Panc1 (cell line): ENCODE measurements at regions not wholly inside any gene's neighbourhood (a gene's known extent, or its start where the extent isn't known, plus 50 kb on each side); places are given as distances from the start of the nearest gene placed in this dataset.

Source experiments
- ATAC-seq: fragments of 200-7000 bp; cut with Tn5 transposase; 2 replicates; pipeline ENCODE4 v1.9.1; 2020; ENCODE audit warnings: mild to moderate bottlenecking, moderate library complexity
- BruUV-seq: library from RNA; stranded (reverse); fragments of 400-500 nt; replicated peaks from 2 replicates; lab custom pipeline; 2021; lab: Mats Ljungman, UMichigan
- CTCF ChIA-PET: fragments of 300-600 bp; sonication (Branson Sonifier 250); formaldehyde crosslinking; loops from one replicate; lab custom pipeline; 2022; ENCODE audit warnings: antibody characterized with exemption; lab: Charles Lee
- POLR2A ChIA-PET: fragments of 300-600 bp; sonication (Branson Sonifier 250); formaldehyde crosslinking; loops from one replicate; lab custom pipeline; 2022; ENCODE audit warnings: antibody characterized with exemption; lab: Charles Lee
- DNase-seq: peaks from one replicate; pipeline ENCODE4 v3.0.0-alpha.2; 2010; ENCODE audit warnings: low read depth, low spot score
- H3K27ac ChIP-seq: 2 replicates; pipeline ENCODE4 v1.5.1; 2011; ENCODE audit warnings: mild to moderate bottlenecking, low read length, inconsistent platforms
- H3K27me3 ChIP-seq: fragments of 200-500 bp; sonication (Bioruptor generic); 2 replicates; pipeline ENCODE4 v1.6.0; 2014; ENCODE audit warnings: low read length, inconsistent platforms; ENCODE audit not compliant: control insufficient read depth, insufficient read depth
- H3K36me3 ChIP-seq: fragments of 200-500 bp; sonication (Bioruptor generic); 2 replicates; pipeline ENCODE4 v1.5.1; 2014; ENCODE audit warnings: inconsistent platforms, mild to moderate bottlenecking, low read length, moderate library complexity; ENCODE audit not compliant: control insufficient read depth, insufficient read depth
- H3K4me1 ChIP-seq: 2 replicates; pipeline ENCODE4 v1.5.1; 2011; ENCODE audit warnings: inconsistent platforms, mild to moderate bottlenecking, low read length, moderate library complexity; ENCODE audit not compliant: control insufficient read depth, insufficient read depth
- H3K4me3 ChIP-seq, 2 experiments: 2 replicates each; pipeline ENCODE4 v1.5.1; 2011 to 2012; ENCODE audit warnings: low read depth in 2 of 2, low read length in 2 of 2, mild to moderate bottlenecking in 2 of 2, inconsistent platforms in 1 of 2, moderate library complexity in 1 of 2
- H3K9me3 ChIP-seq: fragments of 200-500 bp; sonication (Bioruptor generic); 2 replicates; pipeline ENCODE4 v1.5.1; 2014; ENCODE audit warnings: low read depth, mild to moderate bottlenecking, inconsistent platforms, low read length, moderate library complexity; ENCODE audit not compliant: control insufficient read depth, insufficient read depth
- CTCF ChIP-seq: fragments of 450-650 bp; IDR thresholded peaks from 2 replicates; pipeline ENCODE4 v1.5.1; 2017; ENCODE audit warnings: mild to moderate bottlenecking
- POLR2AphosphoS5 ChIP-seq: IDR thresholded peaks from 2 replicates; pipeline ENCODE4 v1.6.1; 2012; ENCODE audit warnings: mild to moderate bottlenecking, low read depth, low read length, moderate library complexity
- SIN3A ChIP-seq: IDR thresholded peaks from 2 replicates; pipeline ENCODE4 v1.6.1; 2012; ENCODE audit warnings: low read depth, mild to moderate bottlenecking, low read length, moderate library complexity, borderline replicate concordance; ENCODE audit not compliant: insufficient read depth
- TCF7L2 ChIP-seq: IDR thresholded peaks from 2 replicates; pipeline ENCODE4 v1.6.1; 2011; ENCODE audit warnings: mild to moderate bottlenecking, low read depth, low read length, inconsistent platforms
- in situ Hi-C: cut with HindIII; loops from 2 replicates; pipeline ENCODE4 v1.10.0; 2016; ENCODE audit warnings: low sequenced_read_pairs, low pct_unique_long_range_greater_than_20kb
- intact Hi-C: fragments of 100-400 bp; cut with micrococcal nuclease; formaldehyde crosslinking; loops from one replicate; pipeline ENCODE4 v1.10.0; 2022; ENCODE audit not compliant: unreplicated experiment
- TF ChIP-seq, protein P1 (sequence below), 2 experiments: IDR thresholded peaks; 2 replicates each; pipeline ENCODE4 v1.6.1; 2011 to 2012; ENCODE audit warnings: low read depth in 2 of 2, control low read depth in 1 of 2, low read length in 1 of 2, mild to moderate bottlenecking in 1 of 2, moderate library complexity in 1 of 2; ENCODE audit not compliant: insufficient read depth in 1 of 2

DNA sequence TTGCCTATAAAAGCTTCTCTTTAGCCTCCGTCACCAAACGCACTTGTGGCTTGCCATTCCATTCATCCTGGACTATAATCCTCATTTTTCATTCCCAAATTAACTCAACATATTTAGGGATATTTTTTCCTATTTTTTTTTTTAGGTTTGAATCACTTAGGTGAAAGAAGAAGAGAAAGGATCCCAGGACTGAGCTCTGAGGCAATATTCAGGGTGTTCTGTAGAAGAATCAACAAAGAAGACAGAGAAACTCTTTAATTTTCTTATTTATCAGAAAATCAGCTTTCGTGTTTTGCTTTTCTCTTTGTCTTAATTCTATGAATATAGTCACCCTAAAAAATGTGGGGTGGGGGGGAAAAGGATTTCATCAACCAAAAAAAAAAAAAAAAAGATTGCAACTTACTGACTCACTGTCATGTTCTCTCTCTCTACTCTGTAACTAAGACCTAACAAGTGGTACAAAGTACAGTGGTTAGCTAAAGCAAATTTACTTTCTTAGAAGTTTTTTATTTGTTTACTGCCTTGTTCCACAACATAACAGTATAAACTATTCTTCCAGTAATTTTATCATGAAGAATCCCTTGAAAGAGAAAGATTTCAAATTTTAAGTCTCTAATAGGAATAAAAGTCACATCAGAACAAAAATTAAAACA, 272.0 kb downstream of the DHX15 start:
- CTCF ChIA-PET, result no interaction called here

DNA sequence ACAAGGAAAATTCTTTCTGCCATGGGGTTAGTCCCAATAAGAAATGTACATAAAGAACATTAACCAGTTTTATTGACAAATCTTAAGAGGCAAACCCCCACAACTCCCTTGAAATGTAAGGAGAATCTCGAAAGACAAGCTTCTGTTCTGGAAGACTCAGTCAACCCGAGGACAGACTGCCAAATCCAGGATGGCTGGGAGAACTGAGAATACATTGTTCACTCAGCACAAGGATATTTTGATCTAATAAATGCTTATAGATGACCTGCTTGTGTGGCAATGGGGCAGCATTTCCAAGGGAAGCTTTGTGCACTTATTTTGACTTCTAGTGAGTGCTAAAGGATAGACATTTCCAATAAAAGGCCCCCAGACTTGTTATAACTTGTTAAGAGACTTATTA, 280.4 kb downstream of the DHX15 start:
- BruUV-seq, result no TSS peak
- in situ Hi-C loops, result no loop called here
- Histone ChIP-seq H3K9me3 (no peaks in the 10 kb centered on the region), H3K27me3 (no peaks in the 10 kb centered on the region), H3K4me1 (no peaks in the 10 kb centered on the region), H3K36me3 (no peaks in the 10 kb centered on the region), H3K27ac (no peak overlapping the region), H3K4me3 (no peak overlapping the region)
- CTCF ChIA-PET, result no interaction called here
- DNase-seq (no peak), ATAC-seq (no peak)
- POLR2A ChIA-PET, result no interaction called here
- TF ChIP-seq SIN3A (no peak), TCF7L2 (no peak), CTCF (no peak), POLR2AphosphoS5 (no peak)
- TF ChIP-seq, protein P1, sequence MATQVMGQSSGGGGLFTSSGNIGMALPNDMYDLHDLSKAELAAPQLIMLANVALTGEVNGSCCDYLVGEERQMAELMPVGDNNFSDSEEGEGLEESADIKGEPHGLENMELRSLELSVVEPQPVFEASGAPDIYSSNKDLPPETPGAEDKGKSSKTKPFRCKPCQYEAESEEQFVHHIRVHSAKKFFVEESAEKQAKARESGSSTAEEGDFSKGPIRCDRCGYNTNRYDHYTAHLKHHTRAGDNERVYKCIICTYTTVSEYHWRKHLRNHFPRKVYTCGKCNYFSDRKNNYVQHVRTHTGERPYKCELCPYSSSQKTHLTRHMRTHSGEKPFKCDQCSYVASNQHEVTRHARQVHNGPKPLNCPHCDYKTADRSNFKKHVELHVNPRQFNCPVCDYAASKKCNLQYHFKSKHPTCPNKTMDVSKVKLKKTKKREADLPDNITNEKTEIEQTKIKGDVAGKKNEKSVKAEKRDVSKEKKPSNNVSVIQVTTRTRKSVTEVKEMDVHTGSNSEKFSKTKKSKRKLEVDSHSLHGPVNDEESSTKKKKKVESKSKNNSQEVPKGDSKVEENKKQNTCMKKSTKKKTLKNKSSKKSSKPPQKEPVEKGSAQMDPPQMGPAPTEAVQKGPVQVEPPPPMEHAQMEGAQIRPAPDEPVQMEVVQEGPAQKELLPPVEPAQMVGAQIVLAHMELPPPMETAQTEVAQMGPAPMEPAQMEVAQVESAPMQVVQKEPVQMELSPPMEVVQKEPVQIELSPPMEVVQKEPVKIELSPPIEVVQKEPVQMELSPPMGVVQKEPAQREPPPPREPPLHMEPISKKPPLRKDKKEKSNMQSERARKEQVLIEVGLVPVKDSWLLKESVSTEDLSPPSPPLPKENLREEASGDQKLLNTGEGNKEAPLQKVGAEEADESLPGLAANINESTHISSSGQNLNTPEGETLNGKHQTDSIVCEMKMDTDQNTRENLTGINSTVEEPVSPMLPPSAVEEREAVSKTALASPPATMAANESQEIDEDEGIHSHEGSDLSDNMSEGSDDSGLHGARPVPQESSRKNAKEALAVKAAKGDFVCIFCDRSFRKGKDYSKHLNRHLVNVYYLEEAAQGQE (IDR thresholded peaks at IDR 0.05; ENCODE audit: insufficient read depth in 1 of 2, low read depth in 2 of 2, low read length in 1 of 2), result no peak
- intact Hi-C loops, result no loop called here

More for the DNA sequence above, 272.0 kb downstream of the DHX15 start:
- Histone ChIP-seq H3K9me3 (no peaks in the 10 kb centered on the region), H3K27ac (no peak overlapping the region), H3K36me3 (no peaks in the 10 kb centered on the region), H3K27me3 (no peaks in the 10 kb centered on the region), H3K4me3 (no peak overlapping the region), H3K4me1 (no peaks in the 10 kb centered on the region)
- TF ChIP-seq POLR2AphosphoS5, result no peak
- TF ChIP-seq TCF7L2, result no peak
- BruUV-seq, result no TSS peak
- intact Hi-C loops, result no loop called here
- POLR2A ChIA-PET, result no interaction called here
- DNase-seq, result no peak
- in situ Hi-C loops, result no loop called here
- ATAC-seq, result no peak

DNA sequence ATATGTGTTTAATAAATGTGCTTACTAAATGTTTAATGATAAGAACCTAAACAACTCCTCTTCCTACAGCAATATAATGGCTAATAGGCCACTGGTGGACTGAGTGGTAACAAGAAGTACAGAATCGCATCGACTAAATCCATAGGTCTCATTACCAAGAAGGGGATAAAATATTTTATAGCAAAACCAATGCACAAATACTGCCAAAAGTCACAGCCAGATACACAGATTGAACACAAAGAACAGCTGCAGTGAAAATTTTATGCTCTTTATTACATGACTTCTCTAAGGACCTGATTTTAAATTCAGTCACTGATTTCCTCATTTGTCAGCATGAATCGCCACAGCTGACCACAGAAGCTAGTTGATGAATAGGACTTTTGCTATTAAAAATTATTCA, 285.4 kb downstream of the DHX15 start:
- DNase-seq (no peak), ATAC-seq (no peak)
- no peaks in the 10 kb centered on the region for H3K36me3 ChIP-seq
- in situ Hi-C loops (no loop called here), intact Hi-C loops (no loop called here)
- H3K27me3 ChIP-seq, result no peaks in the 10 kb centered on the region
- H3K27ac ChIP-seq, result no peak overlapping the region
- H3K4me3 ChIP-seq, result no peak overlapping the region
- TF ChIP-seq TCF7L2, result no peak
- TF ChIP-seq, protein P1 (IDR thresholded peaks at IDR 0.05; ENCODE audit: insufficient read depth in 1 of 2, low read depth in 2 of 2, low read length in 1 of 2), result no peak
- TF ChIP-seq SIN3A, result no peak
- TF ChIP-seq CTCF, result no peak
- no peak for TF ChIP-seq POLR2AphosphoS5
- BruUV-seq, result no TSS peak
- ChIA-PET CTCF (no interaction called here), POLR2A (no interaction called here)
- H3K4me1 ChIP-seq, result no peaks in the 10 kb centered on the region
- H3K9me3 ChIP-seq, result no peaks in the 10 kb centered on the region
